ENCODE measurements at regions not wholly inside any gene's neighbourhood (a gene's known extent, or its start where the extent isn't known, plus 50 kb on each side); places are given as distances from the start of the nearest gene placed in this dataset.
"Not testable (repeated sequence)": the region's sequence is repeated elsewhere in the genome, so short reads cannot be mapped to it uniquely, and the experiment has no call there.

DNA sequence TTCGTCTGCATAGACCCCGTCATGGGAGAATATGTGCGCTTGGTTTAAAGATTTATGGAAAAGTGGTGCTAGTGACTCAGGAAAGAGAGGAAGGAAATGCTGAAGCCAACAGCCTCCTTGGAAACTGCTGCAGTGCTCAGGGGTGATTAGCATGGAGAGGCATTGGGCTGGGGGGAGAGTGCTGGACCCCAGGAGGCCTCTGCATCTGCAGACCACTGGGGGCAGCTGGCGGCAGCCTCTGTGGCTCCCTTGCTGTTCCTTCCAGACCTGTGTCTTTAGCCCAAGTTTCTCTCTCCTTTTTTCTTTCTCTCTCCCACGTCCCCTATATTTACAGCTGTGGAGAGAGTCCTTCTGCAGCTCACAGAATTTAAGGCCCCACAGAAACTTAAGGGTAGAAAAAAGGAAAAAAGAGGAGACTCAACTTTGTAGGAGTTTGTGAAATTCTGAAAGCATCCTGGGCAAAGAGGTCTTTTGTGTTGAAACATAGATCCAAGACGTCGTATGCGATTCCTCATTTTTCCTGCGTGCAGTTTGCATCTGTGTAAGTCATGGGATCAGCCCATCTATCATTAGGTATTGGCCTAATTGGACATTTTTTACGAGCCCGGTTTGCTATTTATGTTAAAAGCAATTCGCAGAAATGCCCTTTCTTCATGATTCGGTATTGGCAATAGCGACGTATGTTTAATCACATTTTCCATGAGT is 116.2 kb upstream of the ZNF536 start:
- intact Hi-C loops (cut with micrococcal nuclease; ENCODE audit: unreplicated experiment) = no loop called here
- Mint-ChIP-seq H3K9me3 (ENCODE audit: low read depth, unreplicated experiment) (no peaks in the 10 kb centered on the region), H3K27ac (ENCODE audit: unreplicated experiment) (no peak overlapping the region), H3K36me3 (ENCODE audit: insufficient read depth, unreplicated experiment) (no peaks in the 10 kb centered on the region), H3K4me3 (ENCODE audit: low read depth, unreplicated experiment) (no peak overlapping the region), H3K4me1 (ENCODE audit: low read depth, unreplicated experiment) (no peaks in the 10 kb centered on the region), H3K27me3 (ENCODE audit: unreplicated experiment) (no peaks in the 10 kb centered on the region)
- CTCF ChIA-PET = no interaction called here
- no peak for DNase-seq
- no TSS peak for BruUV-seq (replicated peaks)
- TF ChIP-seq, protein P1, sequence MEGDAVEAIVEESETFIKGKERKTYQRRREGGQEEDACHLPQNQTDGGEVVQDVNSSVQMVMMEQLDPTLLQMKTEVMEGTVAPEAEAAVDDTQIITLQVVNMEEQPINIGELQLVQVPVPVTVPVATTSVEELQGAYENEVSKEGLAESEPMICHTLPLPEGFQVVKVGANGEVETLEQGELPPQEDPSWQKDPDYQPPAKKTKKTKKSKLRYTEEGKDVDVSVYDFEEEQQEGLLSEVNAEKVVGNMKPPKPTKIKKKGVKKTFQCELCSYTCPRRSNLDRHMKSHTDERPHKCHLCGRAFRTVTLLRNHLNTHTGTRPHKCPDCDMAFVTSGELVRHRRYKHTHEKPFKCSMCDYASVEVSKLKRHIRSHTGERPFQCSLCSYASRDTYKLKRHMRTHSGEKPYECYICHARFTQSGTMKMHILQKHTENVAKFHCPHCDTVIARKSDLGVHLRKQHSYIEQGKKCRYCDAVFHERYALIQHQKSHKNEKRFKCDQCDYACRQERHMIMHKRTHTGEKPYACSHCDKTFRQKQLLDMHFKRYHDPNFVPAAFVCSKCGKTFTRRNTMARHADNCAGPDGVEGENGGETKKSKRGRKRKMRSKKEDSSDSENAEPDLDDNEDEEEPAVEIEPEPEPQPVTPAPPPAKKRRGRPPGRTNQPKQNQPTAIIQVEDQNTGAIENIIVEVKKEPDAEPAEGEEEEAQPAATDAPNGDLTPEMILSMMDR (IDR thresholded peaks at IDR 0.05; ENCODE audit: unreplicated experiment) = no peak

DNA sequence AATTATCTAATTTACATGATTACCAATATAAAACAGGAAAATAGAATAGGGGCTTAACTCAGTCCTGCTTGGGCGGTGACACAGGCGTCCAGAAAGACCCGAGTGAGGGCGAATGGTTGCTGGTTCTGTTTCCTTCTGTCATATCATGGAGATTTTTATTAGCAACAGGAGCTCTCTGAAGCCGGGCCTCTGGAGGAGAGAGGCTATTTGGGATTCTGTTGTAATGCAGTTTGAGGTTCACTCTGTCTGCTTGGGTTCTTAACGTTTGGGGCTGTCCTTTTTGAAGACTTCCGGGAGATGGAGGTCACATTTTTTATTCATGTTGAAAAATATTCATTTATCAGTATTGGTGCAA is 115.7 kb upstream of the ZNF536 start:
- BruUV-seq (replicated peaks) = no TSS peak
- intact Hi-C loops (cut with micrococcal nuclease; ENCODE audit: unreplicated experiment) = no loop called here
- Mint-ChIP-seq H3K27ac (ENCODE audit: unreplicated experiment) (no peak overlapping the region), H3K27me3 (ENCODE audit: unreplicated experiment) (no peaks in the 10 kb centered on the region), H3K4me1 (ENCODE audit: low read depth, unreplicated experiment) (no peaks in the 10 kb centered on the region), H3K9me3 (ENCODE audit: low read depth, unreplicated experiment) (no peaks in the 10 kb centered on the region), H3K36me3 (ENCODE audit: insufficient read depth, unreplicated experiment) (no peaks in the 10 kb centered on the region), H3K4me3 (ENCODE audit: low read depth, unreplicated experiment) (no peak overlapping the region)
- DNase-seq = no peak
- CTCF ChIA-PET = no interaction called here
- TF ChIP-seq, protein P1 (IDR thresholded peaks at IDR 0.05; ENCODE audit: unreplicated experiment) = no peak

DNA sequence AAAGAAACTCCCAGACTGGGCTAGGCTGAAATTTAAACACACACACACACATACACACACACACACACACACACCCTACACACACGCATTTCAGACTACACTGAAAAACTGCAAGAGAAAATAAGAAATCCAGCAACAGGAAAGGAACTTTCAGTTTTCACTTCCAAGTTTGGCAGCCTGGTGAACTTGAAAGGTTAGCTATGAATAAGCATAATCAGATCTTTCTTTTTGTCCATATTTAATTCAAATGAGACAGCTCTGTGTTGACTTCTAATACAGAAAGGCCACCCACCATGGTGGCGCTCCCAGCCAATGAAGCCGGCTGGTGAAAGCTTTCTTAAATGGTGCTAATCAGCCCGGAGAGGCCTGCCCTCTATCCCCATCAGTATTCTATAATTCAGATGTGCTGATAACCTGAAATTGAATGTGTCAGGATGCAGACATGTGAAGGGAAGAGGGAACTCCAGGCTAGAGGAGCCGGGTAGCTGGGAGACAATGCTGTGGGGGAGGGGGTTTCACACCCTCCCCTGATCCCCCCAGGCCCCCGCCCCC is 108.3 kb upstream of the ZNF536 start:
- Mint-ChIP-seq H3K36me3 (ENCODE audit: insufficient read depth, unreplicated experiment) (no peaks in the 10 kb centered on the region), H3K27me3 (ENCODE audit: unreplicated experiment) (peaks cover 28% of the 10 kb centered on the region), H3K27ac (ENCODE audit: unreplicated experiment) (no peak overlapping the region), H3K4me3 (ENCODE audit: low read depth, unreplicated experiment) (no peak overlapping the region), H3K4me1 (ENCODE audit: low read depth, unreplicated experiment) (no peaks in the 10 kb centered on the region), H3K9me3 (ENCODE audit: low read depth, unreplicated experiment) (peaks cover 2% of the 10 kb centered on the region)
- no peak for DNase-seq
- intact Hi-C loops (cut with micrococcal nuclease; ENCODE audit: unreplicated experiment) = no loop called here
- CTCF ChIA-PET = no interaction called here
- no TSS peak for BruUV-seq (replicated peaks)
- TF ChIP-seq, protein P1 (IDR thresholded peaks at IDR 0.05; ENCODE audit: unreplicated experiment) = no peak

DNA sequence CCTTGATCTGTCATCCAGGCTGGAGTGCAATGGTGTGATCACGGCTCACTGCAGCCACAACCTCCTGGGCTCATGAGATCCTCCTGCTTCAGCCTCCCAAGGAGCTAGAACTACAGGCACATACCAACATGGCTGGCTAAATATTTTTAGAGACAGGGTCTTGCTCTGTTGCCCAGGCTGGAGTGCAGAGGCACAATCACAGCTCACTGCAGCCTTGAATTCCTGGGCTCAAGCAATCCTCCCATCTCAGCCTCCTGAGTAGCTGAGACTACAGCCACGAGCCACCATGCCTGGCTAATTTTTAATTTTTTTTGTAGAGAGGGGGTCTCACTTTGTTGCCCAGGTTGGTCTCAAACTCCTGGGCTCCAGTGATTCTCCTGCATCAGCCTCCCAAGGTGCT is 106.3 kb upstream of the ZNF536 start:
- not testable (repeated sequence) for BruUV-seq (replicated peaks); H3K4me3 Mint-ChIP-seq (ENCODE audit: low read depth, unreplicated experiment)
- peaks cover 28% of the 10 kb centered on the region for H3K27me3 Mint-ChIP-seq (ENCODE audit: unreplicated experiment)

DNA sequence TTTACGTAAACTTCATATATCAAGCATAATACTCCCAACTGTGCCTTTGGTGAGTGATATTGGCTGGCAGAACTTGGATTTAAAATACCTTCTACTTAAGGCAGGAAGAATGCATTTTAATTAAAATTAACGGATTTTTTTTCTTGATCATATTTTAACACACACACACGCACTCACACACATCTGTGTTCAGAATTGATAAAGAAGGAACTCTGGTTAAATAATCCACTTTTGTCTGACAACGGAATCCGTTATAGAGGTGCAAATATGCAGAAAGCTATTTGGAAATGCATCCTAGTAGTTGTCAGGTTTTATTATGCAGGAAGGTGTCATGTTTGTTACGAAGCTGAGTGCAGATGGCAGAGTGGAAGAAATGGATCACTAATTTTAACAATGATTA is 105.5 kb upstream of the ZNF536 start:
- no peak overlapping the region for H3K4me3 Mint-ChIP-seq (ENCODE audit: low read depth, unreplicated experiment)
- DNase-seq = no peak
- intact Hi-C loops (cut with micrococcal nuclease; ENCODE audit: unreplicated experiment) = no loop called here
- no peak overlapping the region for H3K27ac Mint-ChIP-seq (ENCODE audit: unreplicated experiment)
- H3K4me1 Mint-ChIP-seq (ENCODE audit: low read depth, unreplicated experiment) = no peaks in the 10 kb centered on the region
- peaks cover 28% of the 10 kb centered on the region for H3K27me3 Mint-ChIP-seq (ENCODE audit: unreplicated experiment)
- BruUV-seq (replicated peaks) = no TSS peak
- TF ChIP-seq, protein P1 (IDR thresholded peaks at IDR 0.05; ENCODE audit: unreplicated experiment) = no peak
- no peaks in the 10 kb centered on the region for H3K36me3 Mint-ChIP-seq (ENCODE audit: insufficient read depth, unreplicated experiment)
- CTCF ChIA-PET = no interaction called here
- H3K9me3 Mint-ChIP-seq (ENCODE audit: low read depth, unreplicated experiment) = peaks cover 2% of the 10 kb centered on the region

More for the DNA sequence above, 106.3 kb upstream of the ZNF536 start:
- intact Hi-C loops (cut with micrococcal nuclease; ENCODE audit: unreplicated experiment); H3K36me3 Mint-ChIP-seq (ENCODE audit: insufficient read depth, unreplicated experiment); CTCF ChIA-PET; H3K4me1 Mint-ChIP-seq (ENCODE audit: low read depth, unreplicated experiment); DNase-seq; H3K9me3 Mint-ChIP-seq (ENCODE audit: low read depth, unreplicated experiment); H3K27ac Mint-ChIP-seq (ENCODE audit: unreplicated experiment): not testable (repeated sequence)

All from Calu3 (cell line).